Stomach (tissue), 4 donors: ENCODE measurements at regions not wholly inside any gene's neighbourhood (a gene's known extent, or its start where the extent isn't known, plus 50 kb on each side); places are given as distances from the start of the nearest gene placed in this dataset.

Experiments used
- EP300 ChIP-seq: sonication (generic); formaldehyde crosslinking; IDR thresholded peaks from one replicate; pipeline ENCODE4 v1.6.1; 2017; ENCODE audit warnings: antibody characterized with exemption
- POLR2A ChIP-seq, 4 donors: fragments of 450-650 bp; IDR thresholded peaks; one replicate each; pipeline ENCODE4 v1.6.1; 2016; ENCODE audit warnings: antibody characterized with exemption in 4 of 4, control low read depth in 2 of 4, mild to moderate bottlenecking in 1 of 4, moderate library complexity in 1 of 4
- POLR2AphosphoS5 ChIP-seq, 3 donors: sonication (generic); formaldehyde crosslinking; IDR thresholded peaks; one replicate each; pipeline ENCODE4 v1.6.1; 2016; ENCODE audit warnings: antibody characterized with exemption in 3 of 3
- TF ChIP-seq, protein P1 (sequence below), 7 experiments: fragments of 450-650 bp in 4 of 7; fragments of 200-600 bp in 3 of 7; sonication (generic) in 3 of 7; IDR thresholded peaks; one replicate each; pipeline ENCODE4 v1.5.1; 2016 to 2019; ENCODE audit warnings: antibody characterized with exemption in 7 of 7, control low read depth in 2 of 7, mild to moderate bottlenecking in 1 of 7

GRCh38 chr6:90402831-90403192 lies 106.2 kb upstream of the BACH2 start:
- TF ChIP-seq, protein P1, sequence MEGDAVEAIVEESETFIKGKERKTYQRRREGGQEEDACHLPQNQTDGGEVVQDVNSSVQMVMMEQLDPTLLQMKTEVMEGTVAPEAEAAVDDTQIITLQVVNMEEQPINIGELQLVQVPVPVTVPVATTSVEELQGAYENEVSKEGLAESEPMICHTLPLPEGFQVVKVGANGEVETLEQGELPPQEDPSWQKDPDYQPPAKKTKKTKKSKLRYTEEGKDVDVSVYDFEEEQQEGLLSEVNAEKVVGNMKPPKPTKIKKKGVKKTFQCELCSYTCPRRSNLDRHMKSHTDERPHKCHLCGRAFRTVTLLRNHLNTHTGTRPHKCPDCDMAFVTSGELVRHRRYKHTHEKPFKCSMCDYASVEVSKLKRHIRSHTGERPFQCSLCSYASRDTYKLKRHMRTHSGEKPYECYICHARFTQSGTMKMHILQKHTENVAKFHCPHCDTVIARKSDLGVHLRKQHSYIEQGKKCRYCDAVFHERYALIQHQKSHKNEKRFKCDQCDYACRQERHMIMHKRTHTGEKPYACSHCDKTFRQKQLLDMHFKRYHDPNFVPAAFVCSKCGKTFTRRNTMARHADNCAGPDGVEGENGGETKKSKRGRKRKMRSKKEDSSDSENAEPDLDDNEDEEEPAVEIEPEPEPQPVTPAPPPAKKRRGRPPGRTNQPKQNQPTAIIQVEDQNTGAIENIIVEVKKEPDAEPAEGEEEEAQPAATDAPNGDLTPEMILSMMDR (IDR thresholded peaks at IDR 0.05): no peak
- no peak for TF ChIP-seq POLR2AphosphoS5 (IDR thresholded peaks at IDR 0.05)
- TF ChIP-seq POLR2A (IDR thresholded peaks at IDR 0.05): no peak
- TF ChIP-seq EP300: no peak
